ENCODE measurements at regions not wholly inside any gene's neighbourhood (a gene's known extent, or its start where the extent isn't known, plus 50 kb on each side); places are given as distances from the start of the nearest gene placed in this dataset.

- DNase-seq (ENCODE audit: low spot score) = no peak
Measured at GRCh38 chr5:60374409-60374808, 325.6 kb downstream of the DEPDC1B start.

- no peak for DNase-seq (ENCODE audit: low spot score)
Measured at GRCh38 chr5:60372786-60373185, 327.2 kb downstream of the DEPDC1B start.

- DNase-seq (ENCODE audit: low spot score) = no peak
Measured at GRCh38 chr5:60371065-60371464, 328.9 kb downstream of the DEPDC1B start.

- no peak for DNase-seq (ENCODE audit: low spot score)
Measured at GRCh38 chr5:60370508-60370907, 329.5 kb downstream of the DEPDC1B start.

GRCh38 chr5:60369391-60369790 is 330.6 kb downstream of the DEPDC1B start:
- DNase-seq (ENCODE audit: low spot score) = no peak

GRCh38 chr5:60368100-60368499 is 331.9 kb downstream of the DEPDC1B start:
- no peak for DNase-seq (ENCODE audit: low spot score)

GRCh38 chr5:60366489-60366888 is 333.5 kb downstream of the DEPDC1B start:
- peak; percentile 34 for DNase-seq (ENCODE audit: low spot score)

- no peak for DNase-seq (ENCODE audit: low spot score)
Measured at GRCh38 chr5:60365001-60365400, 335.0 kb downstream of the DEPDC1B start.

GRCh38 chr5:60362158-60362557 is 337.8 kb downstream of the DEPDC1B start:
- DNase-seq (ENCODE audit: low spot score) = no peak

- DNase-seq (ENCODE audit: low spot score) = no peak
Measured at GRCh38 chr5:60360355-60360754, 339.6 kb downstream of the DEPDC1B start.

GRCh38 chr5:60357302-60357701 is 342.7 kb downstream of the DEPDC1B start:
- DNase-seq (ENCODE audit: low spot score) = no peak

- DNase-seq (ENCODE audit: low spot score) = no peak
Measured at GRCh38 chr5:60356745-60357144, 343.2 kb downstream of the DEPDC1B start.

GRCh38 chr5:60355181-60355580 is 344.8 kb downstream of the DEPDC1B start:
- no peak for DNase-seq (ENCODE audit: low spot score)

GRCh38 chr5:60354311-60354710 is 345.7 kb downstream of the DEPDC1B start:
- no peak for DNase-seq (ENCODE audit: low spot score)

- no peak for DNase-seq (ENCODE audit: low spot score)
Measured at GRCh38 chr5:60352992-60353599, 346.9 kb downstream of the DEPDC1B start.

- no peak for DNase-seq (ENCODE audit: low spot score)
Measured at GRCh38 chr5:60350794-60351193, 349.2 kb downstream of the DEPDC1B start.

- DNase-seq (ENCODE audit: low spot score) = no peak
Measured at GRCh38 chr5:60349891-60350415, 350.0 kb downstream of the DEPDC1B start.

GRCh38 chr5:60346393-60346792 is 353.6 kb downstream of the DEPDC1B start:
- no peak for DNase-seq (ENCODE audit: low spot score)

GRCh38 chr5:60343102-60343501 is 356.9 kb downstream of the DEPDC1B start:
- no peak for DNase-seq (ENCODE audit: low spot score)

GRCh38 chr5:60340965-60341471 is 358.9 kb downstream of the DEPDC1B start:
- DNase-seq (ENCODE audit: low spot score) = no peak

- DNase-seq (ENCODE audit: low spot score) = no peak
Measured at GRCh38 chr5:60340326-60340725, 359.6 kb downstream of the DEPDC1B start.

GRCh38 chr5:60339691-60340201 is 360.2 kb downstream of the DEPDC1B start:
- DNase-seq (ENCODE audit: low spot score) = peak; percentile 47

- no peak for DNase-seq (ENCODE audit: low spot score)
Measured at GRCh38 chr5:60338846-60339245, 361.1 kb downstream of the DEPDC1B start.

GRCh38 chr5:60336491-60336890 is 363.5 kb downstream of the DEPDC1B start:
- no peak for DNase-seq (ENCODE audit: low spot score)
